Astrocyte (in vitro differentiated cells and primary cell): ENCODE measurements at regions not wholly inside any gene's neighbourhood (a gene's known extent, or its start where the extent isn't known, plus 50 kb on each side); places are given as distances from the start of the nearest gene placed in this dataset.

Experiments used
- EZH2 ChIP-seq: IDR thresholded peaks from 2 replicates; pipeline ENCODE4 v1.6.1; 2012; ENCODE audit warnings: mild to moderate bottlenecking, low read length, inconsistent platforms; ENCODE audit not compliant: insufficient read depth
- TF ChIP-seq, protein P1 (sequence below): IDR thresholded peaks from 2 replicates; pipeline ENCODE4 v1.5.1; 2011; ENCODE audit warnings: low read depth, mild to moderate bottlenecking, inconsistent platforms, low read length, moderate library complexity; ENCODE audit not compliant: insufficient read depth

DNA sequence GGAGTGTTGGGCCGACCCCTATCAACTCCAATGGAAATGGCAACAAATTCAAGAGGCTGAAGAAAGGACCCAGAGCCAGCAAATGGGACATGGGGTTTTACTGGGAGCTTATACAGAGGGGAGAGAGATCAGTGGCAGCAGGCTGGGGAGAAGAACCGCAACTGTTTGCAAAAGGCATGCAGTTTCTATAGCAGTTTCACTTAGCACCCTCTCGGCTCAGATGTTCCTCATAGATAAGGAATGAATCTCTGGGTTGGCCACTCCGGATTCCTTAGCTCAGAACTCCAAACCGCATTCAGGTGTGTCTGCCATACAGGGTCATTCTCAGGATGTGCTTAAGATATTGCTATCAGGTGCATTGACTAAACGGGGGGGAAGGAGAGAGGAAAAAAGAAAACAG, 71.1 kb upstream of the RPL38 start:
- TF ChIP-seq, protein P1, sequence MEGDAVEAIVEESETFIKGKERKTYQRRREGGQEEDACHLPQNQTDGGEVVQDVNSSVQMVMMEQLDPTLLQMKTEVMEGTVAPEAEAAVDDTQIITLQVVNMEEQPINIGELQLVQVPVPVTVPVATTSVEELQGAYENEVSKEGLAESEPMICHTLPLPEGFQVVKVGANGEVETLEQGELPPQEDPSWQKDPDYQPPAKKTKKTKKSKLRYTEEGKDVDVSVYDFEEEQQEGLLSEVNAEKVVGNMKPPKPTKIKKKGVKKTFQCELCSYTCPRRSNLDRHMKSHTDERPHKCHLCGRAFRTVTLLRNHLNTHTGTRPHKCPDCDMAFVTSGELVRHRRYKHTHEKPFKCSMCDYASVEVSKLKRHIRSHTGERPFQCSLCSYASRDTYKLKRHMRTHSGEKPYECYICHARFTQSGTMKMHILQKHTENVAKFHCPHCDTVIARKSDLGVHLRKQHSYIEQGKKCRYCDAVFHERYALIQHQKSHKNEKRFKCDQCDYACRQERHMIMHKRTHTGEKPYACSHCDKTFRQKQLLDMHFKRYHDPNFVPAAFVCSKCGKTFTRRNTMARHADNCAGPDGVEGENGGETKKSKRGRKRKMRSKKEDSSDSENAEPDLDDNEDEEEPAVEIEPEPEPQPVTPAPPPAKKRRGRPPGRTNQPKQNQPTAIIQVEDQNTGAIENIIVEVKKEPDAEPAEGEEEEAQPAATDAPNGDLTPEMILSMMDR, result no peak
- TF ChIP-seq EZH2, result no peak
